Natural killer cell treated with Interleukin-12 subunit alpha and Interleukin-12 subunit beta and Interleukin-15 and Interleukin-18, amount 100 ng/mL, for 72 hours (primary cell): ENCODE measurements at regions not wholly inside any gene's neighbourhood (a gene's known extent, or its start where the extent isn't known, plus 50 kb on each side); places are given as distances from the start of the nearest gene placed in this dataset.

Experiments used
- ATAC-seq, 2 donors: fragments of 150-1000 bp; cut with Tn5 transposase in 1 of 2; sonication (Bioruptor Pico), chemical (Tn5 transposase) in 1 of 2; 2 replicates each; pipeline ENCODE4 v1.10.0; 2021
- DNase-seq: peaks from one replicate; pipeline ENCODE4 v3.0.0; 2022; ENCODE audit warnings: low spot score
- H3K27ac Mint-ChIP-seq, 2 donors: 1 replicate in 1 of 2; 2 replicates in 1 of 2; pipeline ENCODE4 v1.8.0; 2022; ENCODE audit warnings: mixed read lengths in 2 of 2, mild to moderate bottlenecking in 1 of 2, moderate library complexity in 1 of 2
- H3K27me3 Mint-ChIP-seq, 2 donors: 1 replicate in 1 of 2; 2 replicates in 1 of 2; pipeline ENCODE4 v1.8.0; 2022; ENCODE audit warnings: mixed read lengths in 2 of 2
- H3K36me3 Mint-ChIP-seq: one replicate; pipeline ENCODE4 v1.8.0; 2022; ENCODE audit warnings: mixed read lengths
- H3K4me1 Mint-ChIP-seq, 2 donors: 1 replicate in 1 of 2; 2 replicates in 1 of 2; pipeline ENCODE4 v1.8.0; 2022; ENCODE audit warnings: low read depth in 2 of 2, mixed read lengths in 2 of 2, mild to moderate bottlenecking in 1 of 2
- H3K4me3 Mint-ChIP-seq: one replicate; pipeline ENCODE4 v1.8.0; 2022; ENCODE audit warnings: mixed read lengths
- H3K9me3 Mint-ChIP-seq: 2 replicates; pipeline ENCODE4 v1.8.0; 2022; ENCODE audit warnings: mixed read lengths

DNA sequence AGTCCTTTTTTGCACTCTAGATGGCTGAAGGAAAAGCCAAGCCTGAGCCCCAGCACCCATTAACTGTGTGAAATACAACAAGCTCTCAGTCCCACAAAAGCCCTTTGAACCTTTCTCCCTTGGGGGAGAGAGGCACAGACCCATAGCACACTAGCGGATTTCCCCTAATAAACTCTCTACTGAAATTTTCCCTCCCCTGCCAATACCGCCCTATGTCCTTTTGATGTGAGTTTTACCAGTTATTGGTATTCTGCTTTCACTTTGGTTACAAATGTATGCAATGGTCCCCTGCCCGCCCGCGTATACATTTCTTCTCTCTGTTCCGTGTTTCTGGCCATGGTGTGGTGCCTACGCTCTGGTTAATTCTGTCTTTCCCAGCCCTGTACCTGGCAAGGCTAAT is 54.0 kb upstream of the MYO16 start:
- H3K27ac Mint-ChIP-seq = no peak overlapping the region
- no peak overlapping the region for H3K4me3 Mint-ChIP-seq
- H3K36me3 Mint-ChIP-seq = no peaks in the 10 kb centered on the region
- no peaks in the 10 kb centered on the region for H3K9me3 Mint-ChIP-seq
- no peaks in the 10 kb centered on the region for H3K4me1 Mint-ChIP-seq
- DNase-seq (no peak), ATAC-seq (no peak)
- H3K27me3 Mint-ChIP-seq = no peaks in the 10 kb centered on the region
